ENCODE measurements at regions not wholly inside any gene's neighbourhood (a gene's known extent, or its start where the extent isn't known, plus 50 kb on each side); places are given as distances from the start of the nearest gene placed in this dataset.

DNA sequence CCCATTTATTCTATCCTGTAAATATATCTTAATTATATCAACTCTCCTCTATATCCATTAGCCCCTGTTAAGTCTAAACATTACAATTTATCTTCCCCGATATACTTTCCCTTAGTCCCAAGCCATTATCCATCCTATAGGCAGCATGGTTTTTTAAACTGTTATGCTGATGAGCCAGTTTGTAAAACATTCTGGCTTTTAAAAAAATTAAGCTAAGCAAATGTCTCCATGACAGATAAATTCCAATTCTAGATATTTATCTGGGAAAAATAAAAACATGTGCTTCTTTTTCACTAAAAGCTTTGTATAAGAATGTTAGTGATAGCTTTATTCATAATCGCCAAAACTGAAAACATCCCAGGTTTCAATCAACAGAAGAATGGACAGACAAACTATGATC lies 183.2 kb upstream of the GNAI1 start:
- POLR2A ChIA-PET, result no interaction called here
- TF ChIP-seq, protein P1, sequence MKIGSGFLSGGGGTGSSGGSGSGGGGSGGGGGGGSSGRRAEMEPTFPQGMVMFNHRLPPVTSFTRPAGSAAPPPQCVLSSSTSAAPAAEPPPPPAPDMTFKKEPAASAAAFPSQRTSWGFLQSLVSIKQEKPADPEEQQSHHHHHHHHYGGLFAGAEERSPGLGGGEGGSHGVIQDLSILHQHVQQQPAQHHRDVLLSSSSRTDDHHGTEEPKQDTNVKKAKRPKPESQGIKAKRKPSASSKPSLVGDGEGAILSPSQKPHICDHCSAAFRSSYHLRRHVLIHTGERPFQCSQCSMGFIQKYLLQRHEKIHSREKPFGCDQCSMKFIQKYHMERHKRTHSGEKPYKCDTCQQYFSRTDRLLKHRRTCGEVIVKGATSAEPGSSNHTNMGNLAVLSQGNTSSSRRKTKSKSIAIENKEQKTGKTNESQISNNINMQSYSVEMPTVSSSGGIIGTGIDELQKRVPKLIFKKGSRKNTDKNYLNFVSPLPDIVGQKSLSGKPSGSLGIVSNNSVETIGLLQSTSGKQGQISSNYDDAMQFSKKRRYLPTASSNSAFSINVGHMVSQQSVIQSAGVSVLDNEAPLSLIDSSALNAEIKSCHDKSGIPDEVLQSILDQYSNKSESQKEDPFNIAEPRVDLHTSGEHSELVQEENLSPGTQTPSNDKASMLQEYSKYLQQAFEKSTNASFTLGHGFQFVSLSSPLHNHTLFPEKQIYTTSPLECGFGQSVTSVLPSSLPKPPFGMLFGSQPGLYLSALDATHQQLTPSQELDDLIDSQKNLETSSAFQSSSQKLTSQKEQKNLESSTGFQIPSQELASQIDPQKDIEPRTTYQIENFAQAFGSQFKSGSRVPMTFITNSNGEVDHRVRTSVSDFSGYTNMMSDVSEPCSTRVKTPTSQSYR (CRISPR knock-in tag; IDR thresholded peaks at IDR 0.05), result no peak
- TF ChIP-seq, protein P2, sequence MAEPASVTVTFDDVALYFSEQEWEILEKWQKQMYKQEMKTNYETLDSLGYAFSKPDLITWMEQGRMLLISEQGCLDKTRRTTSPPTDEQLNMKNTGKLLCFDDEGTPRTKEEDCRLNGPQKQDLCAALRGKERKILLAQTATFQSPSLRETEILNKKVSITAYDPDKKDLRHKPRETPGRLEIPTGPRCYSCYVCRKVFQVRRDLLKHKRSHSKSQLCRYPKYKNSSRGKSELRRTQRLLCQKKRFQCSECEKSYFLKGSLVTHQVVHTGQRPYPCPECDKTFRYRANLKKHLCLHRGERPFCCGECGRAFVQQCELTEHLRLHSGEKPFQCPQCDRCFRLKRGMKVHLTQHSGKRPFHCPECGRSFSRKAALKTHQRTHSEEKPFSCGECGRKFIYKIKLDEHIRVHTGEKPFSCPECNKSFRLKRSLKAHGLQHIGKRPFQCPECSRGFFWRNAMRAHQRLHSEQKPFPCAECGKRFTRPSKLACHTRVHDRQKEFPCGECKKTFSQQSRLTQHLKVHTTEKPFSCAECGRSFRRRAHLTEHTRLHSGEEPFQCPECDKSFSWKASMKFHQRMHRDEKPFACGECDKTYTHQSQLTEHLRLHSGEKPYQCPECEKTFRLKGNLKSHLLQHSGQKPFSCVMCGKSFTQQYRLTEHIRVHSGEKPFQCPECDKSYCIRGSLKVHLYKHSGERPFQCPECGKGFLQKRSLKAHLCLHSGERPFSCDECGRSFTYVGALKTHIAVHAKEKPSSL (CRISPR knock-in tag; conservative IDR thresholded peaks at IDR 0.05), result no peak
- TF ChIP-seq, protein P3, sequence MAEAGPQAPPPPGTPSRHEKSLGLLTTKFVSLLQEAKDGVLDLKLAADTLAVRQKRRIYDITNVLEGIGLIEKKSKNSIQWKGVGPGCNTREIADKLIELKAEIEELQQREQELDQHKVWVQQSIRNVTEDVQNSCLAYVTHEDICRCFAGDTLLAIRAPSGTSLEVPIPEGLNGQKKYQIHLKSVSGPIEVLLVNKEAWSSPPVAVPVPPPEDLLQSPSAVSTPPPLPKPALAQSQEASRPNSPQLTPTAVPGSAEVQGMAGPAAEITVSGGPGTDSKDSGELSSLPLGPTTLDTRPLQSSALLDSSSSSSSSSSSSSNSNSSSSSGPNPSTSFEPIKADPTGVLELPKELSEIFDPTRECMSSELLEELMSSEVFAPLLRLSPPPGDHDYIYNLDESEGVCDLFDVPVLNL (CRISPR knock-in tag; IDR thresholded peaks at IDR 0.05; ENCODE audit: borderline replicate concordance, low read depth), result no peak
- TF ChIP-seq, protein P4, sequence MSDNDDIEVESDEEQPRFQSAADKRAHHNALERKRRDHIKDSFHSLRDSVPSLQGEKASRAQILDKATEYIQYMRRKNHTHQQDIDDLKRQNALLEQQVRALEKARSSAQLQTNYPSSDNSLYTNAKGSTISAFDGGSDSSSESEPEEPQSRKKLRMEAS (CRISPR knock-in tag; IDR thresholded peaks at IDR 0.05), result no peak
- TF ChIP-seq GABPB1 (CRISPR knock-in tag; IDR thresholded peaks at IDR 0.05), result no peak
- TF ChIP-seq ZNF423 (CRISPR knock-in tag; IDR thresholded peaks at IDR 0.05), result no peak
- TF ChIP-seq, protein P5, sequence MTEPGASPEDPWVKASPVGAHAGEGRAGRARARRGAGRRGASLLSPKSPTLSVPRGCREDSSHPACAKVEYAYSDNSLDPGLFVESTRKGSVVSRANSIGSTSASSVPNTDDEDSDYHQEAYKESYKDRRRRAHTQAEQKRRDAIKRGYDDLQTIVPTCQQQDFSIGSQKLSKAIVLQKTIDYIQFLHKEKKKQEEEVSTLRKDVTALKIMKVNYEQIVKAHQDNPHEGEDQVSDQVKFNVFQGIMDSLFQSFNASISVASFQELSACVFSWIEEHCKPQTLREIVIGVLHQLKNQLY (CRISPR knock-in tag; IDR thresholded peaks at IDR 0.05), result no peak
- TF ChIP-seq, protein P6, sequence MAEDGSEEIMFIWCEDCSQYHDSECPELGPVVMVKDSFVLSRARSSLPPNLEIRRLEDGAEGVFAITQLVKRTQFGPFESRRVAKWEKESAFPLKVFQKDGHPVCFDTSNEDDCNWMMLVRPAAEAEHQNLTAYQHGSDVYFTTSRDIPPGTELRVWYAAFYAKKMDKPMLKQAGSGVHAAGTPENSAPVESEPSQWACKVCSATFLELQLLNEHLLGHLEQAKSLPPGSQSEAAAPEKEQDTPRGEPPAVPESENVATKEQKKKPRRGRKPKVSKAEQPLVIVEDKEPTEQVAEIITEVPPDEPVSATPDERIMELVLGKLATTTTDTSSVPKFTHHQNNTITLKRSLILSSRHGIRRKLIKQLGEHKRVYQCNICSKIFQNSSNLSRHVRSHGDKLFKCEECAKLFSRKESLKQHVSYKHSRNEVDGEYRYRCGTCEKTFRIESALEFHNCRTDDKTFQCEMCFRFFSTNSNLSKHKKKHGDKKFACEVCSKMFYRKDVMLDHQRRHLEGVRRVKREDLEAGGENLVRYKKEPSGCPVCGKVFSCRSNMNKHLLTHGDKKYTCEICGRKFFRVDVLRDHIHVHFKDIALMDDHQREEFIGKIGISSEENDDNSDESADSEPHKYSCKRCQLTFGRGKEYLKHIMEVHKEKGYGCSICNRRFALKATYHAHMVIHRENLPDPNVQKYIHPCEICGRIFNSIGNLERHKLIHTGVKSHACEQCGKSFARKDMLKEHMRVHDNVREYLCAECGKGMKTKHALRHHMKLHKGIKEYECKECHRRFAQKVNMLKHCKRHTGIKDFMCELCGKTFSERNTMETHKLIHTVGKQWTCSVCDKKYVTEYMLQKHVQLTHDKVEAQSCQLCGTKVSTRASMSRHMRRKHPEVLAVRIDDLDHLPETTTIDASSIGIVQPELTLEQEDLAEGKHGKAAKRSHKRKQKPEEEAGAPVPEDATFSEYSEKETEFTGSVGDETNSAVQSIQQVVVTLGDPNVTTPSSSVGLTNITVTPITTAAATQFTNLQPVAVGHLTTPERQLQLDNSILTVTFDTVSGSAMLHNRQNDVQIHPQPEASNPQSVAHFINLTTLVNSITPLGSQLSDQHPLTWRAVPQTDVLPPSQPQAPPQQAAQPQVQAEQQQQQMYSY (CRISPR knock-in tag; IDR thresholded peaks at IDR 0.05), result no peak
- TF ChIP-seq, protein P7, sequence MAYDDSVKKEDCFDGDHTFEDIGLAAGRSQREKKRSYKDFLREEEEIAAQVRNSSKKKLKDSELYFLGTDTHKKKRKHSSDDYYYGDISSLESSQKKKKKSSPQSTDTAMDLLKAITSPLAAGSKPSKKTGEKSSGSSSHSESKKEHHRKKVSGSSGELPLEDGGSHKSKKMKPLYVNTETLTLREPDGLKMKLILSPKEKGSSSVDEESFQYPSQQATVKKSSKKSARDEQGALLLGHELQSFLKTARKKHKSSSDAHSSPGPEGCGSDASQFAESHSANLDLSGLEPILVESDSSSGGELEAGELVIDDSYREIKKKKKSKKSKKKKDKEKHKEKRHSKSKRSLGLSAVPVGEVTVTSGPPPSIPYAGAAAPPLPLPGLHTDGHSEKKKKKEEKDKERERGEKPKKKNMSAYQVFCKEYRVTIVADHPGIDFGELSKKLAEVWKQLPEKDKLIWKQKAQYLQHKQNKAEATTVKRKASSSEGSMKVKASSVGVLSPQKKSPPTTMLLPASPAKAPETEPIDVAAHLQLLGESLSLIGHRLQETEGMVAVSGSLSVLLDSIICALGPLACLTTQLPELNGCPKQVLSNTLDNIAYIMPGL (CRISPR knock-in tag; IDR thresholded peaks at IDR 0.05), result no peak
- TF ChIP-seq, protein P8, sequence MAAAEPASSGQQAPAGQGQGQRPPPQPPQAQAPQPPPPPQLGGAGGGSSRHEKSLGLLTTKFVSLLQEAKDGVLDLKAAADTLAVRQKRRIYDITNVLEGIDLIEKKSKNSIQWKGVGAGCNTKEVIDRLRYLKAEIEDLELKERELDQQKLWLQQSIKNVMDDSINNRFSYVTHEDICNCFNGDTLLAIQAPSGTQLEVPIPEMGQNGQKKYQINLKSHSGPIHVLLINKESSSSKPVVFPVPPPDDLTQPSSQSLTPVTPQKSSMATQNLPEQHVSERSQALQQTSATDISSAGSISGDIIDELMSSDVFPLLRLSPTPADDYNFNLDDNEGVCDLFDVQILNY (CRISPR knock-in tag; IDR thresholded peaks at IDR 0.05), result no peak

DNA sequence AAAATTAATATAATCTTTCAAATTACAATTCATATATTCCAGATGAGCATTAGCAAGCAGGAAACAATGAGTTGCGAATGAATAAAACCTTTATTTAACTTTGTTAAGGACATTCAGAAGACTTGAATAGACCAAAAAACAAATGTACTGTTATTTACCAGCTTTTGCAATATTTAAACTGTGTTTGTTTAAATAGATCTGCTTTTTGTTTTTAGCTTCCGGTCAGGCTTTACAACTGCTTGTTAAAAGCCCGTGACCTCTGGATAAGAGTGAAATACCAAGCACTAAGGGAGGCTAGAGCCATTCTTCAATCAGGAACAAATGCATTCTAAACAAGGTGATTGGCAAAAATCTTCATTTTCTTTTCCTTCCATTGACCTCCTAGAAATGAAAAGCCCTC lies 184.9 kb upstream of the GNAI1 start:
- TF ChIP-seq IRF2 (CRISPR knock-in tag; IDR thresholded peaks at IDR 0.05; ENCODE audit: borderline replicate concordance, low read depth), result no peak
- no peak for TF ChIP-seq NR3C1 (CRISPR knock-in tag; conservative IDR thresholded peaks at IDR 0.05; ENCODE audit: low read depth)
- TF ChIP-seq MYBL2 (CRISPR knock-in tag; IDR thresholded peaks at IDR 0.05), result no peak
- no peak for TF ChIP-seq RELA (CRISPR knock-in tag; IDR thresholded peaks at IDR 0.05; ENCODE audit: borderline replicate concordance)
- no peak for TF ChIP-seq SOX15 (CRISPR knock-in tag; IDR thresholded peaks at IDR 0.05)
- TF ChIP-seq CBFB (CRISPR knock-in tag; IDR thresholded peaks at IDR 0.05; ENCODE audit: low read depth), result no peak
- ATAC-seq (no peak), DNase-seq (ENCODE audit: low spot score) (no peak)
- Mint-ChIP-seq H3K36me3 (peaks cover 13% of the 10 kb centered on the region), H3K9me3 (peaks cover 28% of the 10 kb centered on the region), H3K4me3 (no peak overlapping the region), H3K27me3 (ENCODE audit: low read depth) (no peaks in the 10 kb centered on the region), H3K27ac (no peak overlapping the region), H3K4me1 (peaks cover 7% of the 10 kb centered on the region; the same call in 1 of the 2 replicates)
- CTCF ChIA-PET, result no interaction called here
- POLR2A ChIA-PET, result no interaction called here

More for the DNA sequence above, 183.2 kb upstream of the GNAI1 start:
- ATAC-seq (no peak), DNase-seq (ENCODE audit: low spot score) (no peak)
- no peak overlapping the region for H3K27ac Mint-ChIP-seq
- H3K4me3 Mint-ChIP-seq, result no peak overlapping the region
- CTCF ChIA-PET, result no interaction called here
- no peaks in the 10 kb centered on the region for H3K27me3 Mint-ChIP-seq (ENCODE audit: low read depth)
- peaks cover 17% of the 10 kb centered on the region for H3K9me3 Mint-ChIP-seq
- peaks cover 7% of the 10 kb centered on the region; the same call in 1 of the 2 replicates for H3K4me1 Mint-ChIP-seq
- peaks cover 12% of the 10 kb centered on the region for H3K36me3 Mint-ChIP-seq
